ENCODE measurements at regions not wholly inside any gene's neighbourhood (a gene's known extent, or its start where the extent isn't known, plus 50 kb on each side); places are given as distances from the start of the nearest gene placed in this dataset.

GRCh38 chr19:30890033-30890432, 459.2 kb downstream of the TSHZ3 start:
- no peak for DNase-seq

- DNase-seq: no peak
Measured at GRCh38 chr19:30888937-30889336, 460.3 kb downstream of the TSHZ3 start.

- DNase-seq: no peak
Measured at GRCh38 chr19:30887042-30887441, 462.2 kb downstream of the TSHZ3 start.

GRCh38 chr19:30886222-30886621, 463.0 kb downstream of the TSHZ3 start:
- DNase-seq: no peak

- no peak for DNase-seq
Measured at GRCh38 chr19:30884146-30884812, 465.0 kb downstream of the TSHZ3 start.

- no peak for DNase-seq
Measured at GRCh38 chr19:30883071-30883470, 466.2 kb downstream of the TSHZ3 start.

GRCh38 chr19:30882411-30883005, 466.7 kb downstream of the TSHZ3 start:
- no peak for DNase-seq

- no peak for DNase-seq
Measured at GRCh38 chr19:30881930-30882329, 467.3 kb downstream of the TSHZ3 start.

- DNase-seq: no peak
Measured at GRCh38 chr19:30881281-30881680, 468.0 kb downstream of the TSHZ3 start.

- no peak for DNase-seq
Measured at GRCh38 chr19:30880551-30880950, 468.7 kb downstream of the TSHZ3 start.

- DNase-seq: no peak
Measured at GRCh38 chr19:30880151-30880550, 469.1 kb downstream of the TSHZ3 start.

- no peak for DNase-seq
Measured at GRCh38 chr19:30879736-30880135, 469.5 kb downstream of the TSHZ3 start.

GRCh38 chr19:30879225-30879624, 470.0 kb downstream of the TSHZ3 start:
- DNase-seq: no peak

- DNase-seq: no peak
Measured at GRCh38 chr19:30878495-30878894, 470.7 kb downstream of the TSHZ3 start.

- DNase-seq: no peak
Measured at GRCh38 chr19:30877661-30878113, 471.5 kb downstream of the TSHZ3 start.

GRCh38 chr19:30873691-30874090, 475.5 kb downstream of the TSHZ3 start:
- no peak for DNase-seq

- DNase-seq: no peak
Measured at GRCh38 chr19:30873003-30873402, 476.2 kb downstream of the TSHZ3 start.

- no peak for DNase-seq
Measured at GRCh38 chr19:30871979-30872378, 477.3 kb downstream of the TSHZ3 start.

GRCh38 chr19:30870876-30871275, 478.4 kb downstream of the TSHZ3 start:
- peak in 1 of 3 experiments; percentile 36 for DNase-seq

- DNase-seq: no peak
Measured at GRCh38 chr19:30865511-30865910, 483.7 kb downstream of the TSHZ3 start.

GRCh38 chr19:30864391-30865215, 484.6 kb downstream of the TSHZ3 start:
- DNase-seq: no peak

GRCh38 chr19:30862876-30863275, 486.4 kb downstream of the TSHZ3 start:
- DNase-seq: no peak

- DNase-seq: no peak
Measured at GRCh38 chr19:30861919-30862318, 487.3 kb downstream of the TSHZ3 start.

- no peak for DNase-seq
Measured at GRCh38 chr19:30857966-30858490, 485.8 kb downstream of the ZNF536 start.

Data from NCI-H1417 (cell line).